Epithelial cell of esophagus (primary cell): ENCODE measurements at regions not wholly inside any gene's neighbourhood (a gene's known extent, or its start where the extent isn't known, plus 50 kb on each side); places are given as distances from the start of the nearest gene placed in this dataset.

Experiments
- DNase-seq: peaks from one replicate; pipeline ENCODE4 v3.0.0; 2010; ENCODE audit warnings: low read depth
- H3K4me3 ChIP-seq: 2 replicates; pipeline ENCODE4 v1.5.1; 2011; ENCODE audit warnings: mild to moderate bottlenecking, low read length, control low read depth
- TF ChIP-seq, protein P1 (sequence below): IDR thresholded peaks from 2 replicates; pipeline ENCODE4 v1.5.1; 2011; ENCODE audit warnings: low read depth, mild to moderate bottlenecking, low read length, control low read depth, inconsistent platforms; ENCODE audit not compliant: insufficient read depth; ENCODE audit errors: missing control alignments

DNA sequence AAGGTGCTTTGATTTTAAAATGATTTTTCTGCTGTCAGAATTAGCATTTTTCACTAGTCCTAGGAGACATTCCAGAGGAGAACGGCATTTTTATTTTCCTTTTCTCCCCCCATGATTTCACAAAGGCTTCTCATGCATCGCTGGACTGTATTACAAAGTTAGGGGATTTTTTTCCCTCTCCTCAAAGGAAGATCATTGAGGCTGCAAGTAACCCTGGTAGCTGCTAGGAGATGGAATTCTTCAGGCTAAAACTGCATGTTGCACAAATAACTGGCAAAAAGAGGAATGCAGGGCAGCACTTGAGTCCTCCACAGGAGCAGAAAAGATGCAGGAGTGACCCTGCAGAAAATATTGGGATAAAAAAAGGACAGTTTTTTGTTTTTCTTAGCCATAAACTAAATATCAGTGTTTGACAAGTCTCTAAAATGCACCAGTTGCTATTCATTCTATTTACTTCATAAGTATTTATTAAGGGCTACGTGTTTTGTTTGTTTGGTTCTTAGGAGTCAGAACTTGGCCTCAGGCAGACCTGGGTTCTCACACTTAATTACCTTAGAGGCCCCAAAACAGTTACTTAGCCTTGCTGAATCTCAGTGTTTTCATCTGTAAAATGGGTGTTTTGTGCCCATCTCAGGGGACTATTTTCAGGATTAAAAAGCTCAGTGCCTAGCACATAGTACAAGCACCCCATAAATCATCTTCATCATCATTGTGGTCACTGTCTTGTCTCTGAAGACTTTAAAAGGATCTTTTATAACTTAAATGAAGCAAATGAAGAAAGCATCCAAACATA is 144.5 kb upstream of the ID4 start:
- no peak for DNase-seq
- TF ChIP-seq, protein P1, sequence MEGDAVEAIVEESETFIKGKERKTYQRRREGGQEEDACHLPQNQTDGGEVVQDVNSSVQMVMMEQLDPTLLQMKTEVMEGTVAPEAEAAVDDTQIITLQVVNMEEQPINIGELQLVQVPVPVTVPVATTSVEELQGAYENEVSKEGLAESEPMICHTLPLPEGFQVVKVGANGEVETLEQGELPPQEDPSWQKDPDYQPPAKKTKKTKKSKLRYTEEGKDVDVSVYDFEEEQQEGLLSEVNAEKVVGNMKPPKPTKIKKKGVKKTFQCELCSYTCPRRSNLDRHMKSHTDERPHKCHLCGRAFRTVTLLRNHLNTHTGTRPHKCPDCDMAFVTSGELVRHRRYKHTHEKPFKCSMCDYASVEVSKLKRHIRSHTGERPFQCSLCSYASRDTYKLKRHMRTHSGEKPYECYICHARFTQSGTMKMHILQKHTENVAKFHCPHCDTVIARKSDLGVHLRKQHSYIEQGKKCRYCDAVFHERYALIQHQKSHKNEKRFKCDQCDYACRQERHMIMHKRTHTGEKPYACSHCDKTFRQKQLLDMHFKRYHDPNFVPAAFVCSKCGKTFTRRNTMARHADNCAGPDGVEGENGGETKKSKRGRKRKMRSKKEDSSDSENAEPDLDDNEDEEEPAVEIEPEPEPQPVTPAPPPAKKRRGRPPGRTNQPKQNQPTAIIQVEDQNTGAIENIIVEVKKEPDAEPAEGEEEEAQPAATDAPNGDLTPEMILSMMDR = no peak

DNA sequence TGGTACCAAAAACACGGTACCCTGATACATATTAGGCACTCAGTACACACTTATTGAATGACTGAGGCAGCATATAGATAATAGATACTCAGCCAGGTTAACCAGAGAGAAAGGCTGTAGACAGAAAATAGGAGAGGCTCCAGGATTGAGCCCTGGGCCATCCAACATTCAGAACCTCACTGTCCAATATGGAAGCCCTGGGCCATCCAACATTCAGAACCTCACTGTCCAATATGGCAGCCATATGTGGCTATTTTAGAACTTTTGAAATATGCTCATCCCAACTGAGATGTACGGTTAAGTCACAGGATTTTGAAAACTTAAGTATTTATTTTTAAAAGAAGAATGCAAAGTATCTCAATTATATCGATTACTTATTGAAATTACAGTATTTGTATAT is 142.5 kb upstream of the ID4 start:
- TF ChIP-seq, protein P1 = no peak
- no peak for DNase-seq

More for the DNA sequence above, 144.5 kb upstream of the ID4 start:
- no peak overlapping the region for H3K4me3 ChIP-seq

DNA sequence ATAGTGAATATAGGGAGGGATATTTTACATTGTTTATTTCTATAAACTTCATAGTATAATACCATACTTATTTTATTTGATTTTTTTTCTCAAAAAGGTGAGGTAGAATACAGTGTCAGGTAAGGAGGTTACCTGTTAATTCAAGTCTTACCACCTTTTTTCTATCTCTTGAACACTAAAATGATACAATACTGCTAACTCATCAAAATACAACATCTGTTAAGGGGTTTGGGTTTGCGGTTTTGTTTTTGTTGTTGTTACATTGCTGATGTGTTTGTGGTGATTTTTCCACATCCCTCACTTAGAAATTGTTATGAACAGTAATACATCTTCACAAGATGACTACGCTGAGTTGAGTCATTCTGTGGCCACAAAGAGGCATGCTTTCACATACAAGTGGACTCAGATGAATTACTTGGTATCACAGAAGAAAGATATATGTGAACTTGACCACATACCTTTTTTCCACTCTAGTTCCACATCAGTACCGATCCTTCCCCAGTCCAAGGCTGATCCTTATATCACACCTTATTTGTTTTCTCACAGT is 139.4 kb upstream of the ID4 start:
- H3K4me3 ChIP-seq = no peak overlapping the region
- DNase-seq = peak; percentile 72
- TF ChIP-seq, protein P1 = no peak

More for the DNA sequence above, 142.5 kb upstream of the ID4 start:
- H3K4me3 ChIP-seq = no peak overlapping the region

DNA sequence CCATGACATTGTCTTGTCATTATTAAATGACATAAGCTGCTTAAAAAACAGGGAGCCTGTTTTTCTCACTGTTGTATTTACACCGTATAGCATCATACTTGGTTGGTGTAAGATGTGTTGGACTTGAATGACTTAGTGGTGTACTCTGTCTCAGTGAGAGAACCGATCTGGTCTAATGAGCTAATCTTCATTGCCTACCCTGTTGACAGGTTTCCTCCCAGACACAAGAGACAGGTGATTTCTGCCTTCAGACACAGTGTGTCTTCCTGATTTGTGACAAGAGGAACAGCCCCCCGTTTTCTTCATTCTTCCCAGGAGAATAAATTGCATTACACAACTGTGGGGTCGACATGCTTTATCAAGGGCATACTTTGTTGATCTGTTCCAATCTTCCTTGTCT is 137.2 kb upstream of the ID4 start:
- TF ChIP-seq, protein P1 = no peak
- DNase-seq = no peak
- H3K4me3 ChIP-seq = no peak overlapping the region

DNA sequence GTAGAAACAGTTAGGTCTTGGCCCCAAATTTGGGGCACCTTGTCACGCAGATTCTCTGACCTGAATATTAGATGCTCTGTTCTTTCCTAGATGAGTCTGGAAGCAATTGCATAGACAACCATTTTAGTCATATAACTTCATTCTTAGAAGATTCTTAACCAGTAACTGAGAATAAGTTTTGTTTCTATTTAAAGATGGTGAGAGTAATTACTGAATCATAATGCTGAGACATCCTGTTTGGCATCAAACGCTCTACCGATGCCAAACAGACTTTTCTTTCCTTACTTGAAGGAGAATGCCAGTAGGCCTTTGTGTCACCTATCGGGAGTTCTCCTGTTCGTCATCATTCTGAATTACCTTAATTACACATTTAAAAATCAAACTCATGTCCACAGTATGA is 131.6 kb upstream of the ID4 start:
- TF ChIP-seq, protein P1 = no peak
- peak; percentile 51 for DNase-seq
- H3K4me3 ChIP-seq = no peak overlapping the region

DNA sequence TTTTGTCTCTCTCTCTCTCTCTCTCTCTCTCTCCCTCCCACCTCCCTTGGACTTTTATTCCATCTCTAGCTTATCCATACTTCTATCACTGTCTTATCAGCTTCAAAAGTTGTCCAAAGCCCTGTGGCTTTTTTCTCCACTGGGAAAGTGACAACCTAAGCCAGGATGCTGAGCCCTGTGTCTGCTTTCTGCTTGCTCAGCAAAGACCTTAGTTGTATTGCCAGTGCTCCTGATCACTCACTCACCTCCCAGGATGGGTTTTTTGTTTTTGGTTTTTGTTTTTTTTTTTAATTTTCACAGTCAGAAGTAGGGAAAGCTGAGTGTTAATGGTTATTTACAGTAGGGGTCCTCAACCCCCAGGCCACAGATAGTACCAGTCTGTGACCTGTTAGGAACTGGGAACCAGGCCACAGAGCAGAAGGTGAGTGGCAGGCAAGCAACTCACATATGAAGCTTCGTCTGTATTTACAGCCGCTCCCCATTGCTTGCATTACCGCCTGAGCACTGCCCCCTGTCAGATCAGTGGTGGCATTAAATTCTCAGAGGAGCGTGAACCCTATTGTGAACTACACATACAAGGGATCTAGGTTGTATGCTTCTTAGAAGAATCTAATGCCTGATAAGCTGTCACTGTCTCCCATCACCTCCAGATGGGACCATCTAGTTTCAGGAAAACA is 125.0 kb upstream of the ID4 start:
- no peak for DNase-seq
- TF ChIP-seq, protein P1 = no peak
- no peak overlapping the region for H3K4me3 ChIP-seq

DNA sequence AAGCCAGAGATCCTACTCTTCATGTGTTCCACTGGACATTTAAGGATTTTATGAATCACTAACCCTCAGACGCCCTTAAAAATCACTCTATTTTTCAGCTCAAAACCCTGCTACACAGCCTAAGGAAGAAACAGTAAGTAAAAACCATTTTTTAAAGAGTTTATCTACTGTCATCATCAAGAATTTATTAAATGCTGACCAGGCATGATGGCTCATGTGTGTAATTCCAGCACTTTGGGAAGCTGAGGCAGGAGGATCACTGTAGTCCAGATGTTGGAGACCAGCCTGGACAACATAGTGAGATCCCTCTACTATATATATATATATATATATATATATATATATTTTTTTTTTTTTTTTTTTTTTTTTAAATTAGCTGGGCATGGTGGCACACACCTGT is 124.2 kb upstream of the ID4 start:
- TF ChIP-seq, protein P1 = no peak
- DNase-seq = no peak
- H3K4me3 ChIP-seq = no peak overlapping the region
